WTC11 (cell line): ENCODE measurements at regions not wholly inside any gene's neighbourhood (a gene's known extent, or its start where the extent isn't known, plus 50 kb on each side); places are given as distances from the start of the nearest gene placed in this dataset.

ENCODE experiments used
- ATAC-seq: fragments of 200-7000 bp; cut with Tn5 transposase; 2 replicates; pipeline ENCODE4 v1.10.0; 2021; ENCODE audit warnings: mild to moderate bottlenecking, moderate library complexity
- CTCF ChIA-PET: fragments of 300-600 bp; sonication (Branson Sonifier 250); formaldehyde crosslinking; loops from one replicate; lab custom pipeline; 2021; ENCODE audit warnings: antibody characterized with exemption; lab: Charles Lee
- POLR2A ChIA-PET: fragments of 350-600 bp; sonication (Branson Sonifier 250); formaldehyde crosslinking; loops from one replicate; lab custom pipeline; 2021; ENCODE audit warnings: antibody characterized with exemption; lab: Charles Lee
- DNase-seq: peaks from one replicate; pipeline ENCODE4 v3.0.0; 2021; ENCODE audit warnings: low spot score
- H3K27ac Mint-ChIP-seq: 2 replicates; pipeline ENCODE4 v1.8.0; 2021; ENCODE audit warnings: mixed read lengths
- H3K27me3 Mint-ChIP-seq: 2 replicates; pipeline ENCODE4 v1.8.0; 2021; ENCODE audit warnings: low read depth, mild to moderate bottlenecking, moderate library complexity, mixed read lengths
- H3K36me3 Mint-ChIP-seq: 2 replicates; pipeline ENCODE4 v1.8.0; 2021; ENCODE audit warnings: mixed read lengths
- H3K4me1 Mint-ChIP-seq: 2 replicates; pipeline ENCODE4 v1.8.0; 2022; ENCODE audit warnings: mixed read lengths
- H3K4me3 Mint-ChIP-seq: 2 replicates; pipeline ENCODE4 v1.8.0; 2021; ENCODE audit warnings: mild to moderate bottlenecking, moderate library complexity, mixed read lengths
- H3K9me3 Mint-ChIP-seq: 2 replicates; pipeline ENCODE4 v1.8.0; 2021; ENCODE audit warnings: mixed read lengths
- CREM ChIP-seq: sonication (generic); formaldehyde crosslinking; IDR thresholded peaks from 2 replicates; pipeline ENCODE4 v1.8.1; 2022; ENCODE audit warnings: mild to moderate bottlenecking, missing genetic modification reagents, moderate library complexity
- ELF4 ChIP-seq: sonication (generic); formaldehyde crosslinking; IDR thresholded peaks from 2 replicates; pipeline ENCODE4 v1.8.1; 2022; ENCODE audit warnings: low read depth, mild to moderate bottlenecking, moderate library complexity, missing genetic modification reagents
- EMX1 ChIP-seq: fragments of 250-450 bp; sonication (Bioruptor Pico); IDR thresholded peaks from 2 replicates; pipeline ENCODE4 v1.8.0; 2021; ENCODE audit warnings: mild to moderate bottlenecking
- NFE2L1 ChIP-seq: sonication (generic); formaldehyde crosslinking; IDR thresholded peaks from 2 replicates; pipeline ENCODE4 v1.8.1; 2023; ENCODE audit warnings: missing genetic modification reagents
- NR1H2 ChIP-seq: sonication (generic); formaldehyde crosslinking; IDR thresholded peaks from 2 replicates; pipeline ENCODE4 v1.9.0; 2021; ENCODE audit warnings: mild to moderate bottlenecking, moderate library complexity, missing genetic modification reagents
- NR2C2 ChIP-seq: sonication (generic); formaldehyde crosslinking; IDR thresholded peaks from 2 replicates; pipeline ENCODE4 v1.8.0; 2022; ENCODE audit warnings: mild to moderate bottlenecking, missing genetic modification reagents
- ZNF423 ChIP-seq: fragments of 250-450 bp; sonication (Bioruptor Pico); IDR thresholded peaks from 2 replicates; pipeline ENCODE4 v2.1.2; 2022; ENCODE audit warnings: mild to moderate bottlenecking, moderate library complexity
- TF ChIP-seq, protein P1 (sequence below): sonication (generic); formaldehyde crosslinking; IDR thresholded peaks from 2 replicates; pipeline ENCODE4 v1.8.1; 2023; ENCODE audit warnings: mild to moderate bottlenecking, moderate library complexity, missing genetic modification reagents
- TF ChIP-seq, protein P2 (sequence below): fragments of 250-450 bp; sonication (Bioruptor Pico); IDR thresholded peaks from 2 replicates; pipeline ENCODE4 v1.9.0; 2021; ENCODE audit warnings: mild to moderate bottlenecking
- TF ChIP-seq, protein P3 (sequence below): sonication (generic); formaldehyde crosslinking; IDR thresholded peaks from 2 replicates; pipeline ENCODE4 v1.8.1; 2023; ENCODE audit warnings: mild to moderate bottlenecking, missing genetic modification reagents, moderate library complexity
- TF ChIP-seq, protein P4 (sequence below): sonication (generic); formaldehyde crosslinking; IDR thresholded peaks from 2 replicates; pipeline ENCODE4 v1.8.0; 2022; ENCODE audit warnings: mild to moderate bottlenecking, missing genetic modification reagents
- TF ChIP-seq, protein P5 (sequence below): sonication (generic); formaldehyde crosslinking; IDR thresholded peaks from 2 replicates; pipeline ENCODE4 v1.8.0; 2023; ENCODE audit warnings: missing genetic modification reagents, mild to moderate bottlenecking, borderline replicate concordance
- TF ChIP-seq, protein P6 (sequence below): sonication (generic); formaldehyde crosslinking; IDR thresholded peaks from 2 replicates; pipeline ENCODE4 v1.8.1; 2022; ENCODE audit warnings: missing genetic modification reagents, borderline replicate concordance
- TF ChIP-seq, protein P7 (sequence below): sonication (generic); formaldehyde crosslinking; conservative IDR thresholded peaks from 2 replicates; pipeline ENCODE4 v1.8.1; 2022; ENCODE audit warnings: mild to moderate bottlenecking, missing genetic modification reagents

DNA sequence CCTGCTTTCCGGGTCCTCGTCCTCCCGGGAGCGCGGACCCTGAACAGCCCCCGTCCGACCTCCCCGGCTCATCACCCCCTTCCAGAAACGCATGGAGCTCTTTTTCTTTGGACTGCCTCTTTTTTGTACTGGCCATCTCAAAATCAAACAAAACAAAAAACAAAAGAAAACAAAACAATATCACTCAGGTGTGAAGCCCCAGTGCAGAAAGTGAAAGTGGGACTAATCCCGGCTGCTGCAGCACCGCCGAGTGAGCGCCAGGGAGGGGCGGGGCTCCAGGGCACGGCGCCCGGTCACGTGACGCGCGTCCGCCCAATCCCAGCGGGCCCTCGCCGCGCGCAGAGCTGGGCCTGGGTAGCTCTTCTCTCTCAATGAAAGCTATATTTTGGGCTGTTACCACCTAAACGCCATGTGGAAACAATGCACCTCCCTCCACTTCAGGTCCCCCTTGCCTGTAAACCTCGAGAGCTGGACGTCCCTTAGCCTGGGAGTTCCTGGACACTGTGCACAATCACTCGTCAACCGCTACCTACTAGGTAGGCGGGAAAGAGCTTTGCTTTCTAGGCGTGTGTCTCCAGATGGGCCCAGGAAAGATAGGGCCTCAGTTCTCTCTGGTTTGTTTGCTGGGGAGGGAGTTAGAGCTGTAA is 93.7 kb upstream of the PRDM1 start (continued):
- TF ChIP-seq, protein P1, sequence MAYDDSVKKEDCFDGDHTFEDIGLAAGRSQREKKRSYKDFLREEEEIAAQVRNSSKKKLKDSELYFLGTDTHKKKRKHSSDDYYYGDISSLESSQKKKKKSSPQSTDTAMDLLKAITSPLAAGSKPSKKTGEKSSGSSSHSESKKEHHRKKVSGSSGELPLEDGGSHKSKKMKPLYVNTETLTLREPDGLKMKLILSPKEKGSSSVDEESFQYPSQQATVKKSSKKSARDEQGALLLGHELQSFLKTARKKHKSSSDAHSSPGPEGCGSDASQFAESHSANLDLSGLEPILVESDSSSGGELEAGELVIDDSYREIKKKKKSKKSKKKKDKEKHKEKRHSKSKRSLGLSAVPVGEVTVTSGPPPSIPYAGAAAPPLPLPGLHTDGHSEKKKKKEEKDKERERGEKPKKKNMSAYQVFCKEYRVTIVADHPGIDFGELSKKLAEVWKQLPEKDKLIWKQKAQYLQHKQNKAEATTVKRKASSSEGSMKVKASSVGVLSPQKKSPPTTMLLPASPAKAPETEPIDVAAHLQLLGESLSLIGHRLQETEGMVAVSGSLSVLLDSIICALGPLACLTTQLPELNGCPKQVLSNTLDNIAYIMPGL (CRISPR knock-in tag), result 0 out of 2 replicates have a peak, but pooled peaks have one; percentile 22
- TF ChIP-seq NR2C2 (CRISPR knock-in tag), result no peak
- TF ChIP-seq, protein P2, sequence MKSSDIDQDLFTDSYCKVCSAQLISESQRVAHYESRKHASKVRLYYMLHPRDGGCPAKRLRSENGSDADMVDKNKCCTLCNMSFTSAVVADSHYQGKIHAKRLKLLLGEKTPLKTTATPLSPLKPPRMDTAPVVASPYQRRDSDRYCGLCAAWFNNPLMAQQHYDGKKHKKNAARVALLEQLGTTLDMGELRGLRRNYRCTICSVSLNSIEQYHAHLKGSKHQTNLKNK (CRISPR knock-in tag), result no peak
- TF ChIP-seq, protein P3, sequence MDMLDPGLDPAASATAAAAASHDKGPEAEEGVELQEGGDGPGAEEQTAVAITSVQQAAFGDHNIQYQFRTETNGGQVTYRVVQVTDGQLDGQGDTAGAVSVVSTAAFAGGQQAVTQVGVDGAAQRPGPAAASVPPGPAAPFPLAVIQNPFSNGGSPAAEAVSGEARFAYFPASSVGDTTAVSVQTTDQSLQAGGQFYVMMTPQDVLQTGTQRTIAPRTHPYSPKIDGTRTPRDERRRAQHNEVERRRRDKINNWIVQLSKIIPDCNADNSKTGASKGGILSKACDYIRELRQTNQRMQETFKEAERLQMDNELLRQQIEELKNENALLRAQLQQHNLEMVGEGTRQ, result peak; percentile 97
- TF ChIP-seq, protein P4, sequence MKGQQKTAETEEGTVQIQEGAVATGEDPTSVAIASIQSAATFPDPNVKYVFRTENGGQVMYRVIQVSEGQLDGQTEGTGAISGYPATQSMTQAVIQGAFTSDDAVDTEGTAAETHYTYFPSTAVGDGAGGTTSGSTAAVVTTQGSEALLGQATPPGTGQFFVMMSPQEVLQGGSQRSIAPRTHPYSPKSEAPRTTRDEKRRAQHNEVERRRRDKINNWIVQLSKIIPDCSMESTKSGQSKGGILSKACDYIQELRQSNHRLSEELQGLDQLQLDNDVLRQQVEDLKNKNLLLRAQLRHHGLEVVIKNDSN (CRISPR knock-in tag), result peak; percentile 97
- no peak for TF ChIP-seq ZNF423 (CRISPR knock-in tag)
- TF ChIP-seq CREM, result no peak; the same call in 1 of the 2 replicates
- TF ChIP-seq, protein P5, sequence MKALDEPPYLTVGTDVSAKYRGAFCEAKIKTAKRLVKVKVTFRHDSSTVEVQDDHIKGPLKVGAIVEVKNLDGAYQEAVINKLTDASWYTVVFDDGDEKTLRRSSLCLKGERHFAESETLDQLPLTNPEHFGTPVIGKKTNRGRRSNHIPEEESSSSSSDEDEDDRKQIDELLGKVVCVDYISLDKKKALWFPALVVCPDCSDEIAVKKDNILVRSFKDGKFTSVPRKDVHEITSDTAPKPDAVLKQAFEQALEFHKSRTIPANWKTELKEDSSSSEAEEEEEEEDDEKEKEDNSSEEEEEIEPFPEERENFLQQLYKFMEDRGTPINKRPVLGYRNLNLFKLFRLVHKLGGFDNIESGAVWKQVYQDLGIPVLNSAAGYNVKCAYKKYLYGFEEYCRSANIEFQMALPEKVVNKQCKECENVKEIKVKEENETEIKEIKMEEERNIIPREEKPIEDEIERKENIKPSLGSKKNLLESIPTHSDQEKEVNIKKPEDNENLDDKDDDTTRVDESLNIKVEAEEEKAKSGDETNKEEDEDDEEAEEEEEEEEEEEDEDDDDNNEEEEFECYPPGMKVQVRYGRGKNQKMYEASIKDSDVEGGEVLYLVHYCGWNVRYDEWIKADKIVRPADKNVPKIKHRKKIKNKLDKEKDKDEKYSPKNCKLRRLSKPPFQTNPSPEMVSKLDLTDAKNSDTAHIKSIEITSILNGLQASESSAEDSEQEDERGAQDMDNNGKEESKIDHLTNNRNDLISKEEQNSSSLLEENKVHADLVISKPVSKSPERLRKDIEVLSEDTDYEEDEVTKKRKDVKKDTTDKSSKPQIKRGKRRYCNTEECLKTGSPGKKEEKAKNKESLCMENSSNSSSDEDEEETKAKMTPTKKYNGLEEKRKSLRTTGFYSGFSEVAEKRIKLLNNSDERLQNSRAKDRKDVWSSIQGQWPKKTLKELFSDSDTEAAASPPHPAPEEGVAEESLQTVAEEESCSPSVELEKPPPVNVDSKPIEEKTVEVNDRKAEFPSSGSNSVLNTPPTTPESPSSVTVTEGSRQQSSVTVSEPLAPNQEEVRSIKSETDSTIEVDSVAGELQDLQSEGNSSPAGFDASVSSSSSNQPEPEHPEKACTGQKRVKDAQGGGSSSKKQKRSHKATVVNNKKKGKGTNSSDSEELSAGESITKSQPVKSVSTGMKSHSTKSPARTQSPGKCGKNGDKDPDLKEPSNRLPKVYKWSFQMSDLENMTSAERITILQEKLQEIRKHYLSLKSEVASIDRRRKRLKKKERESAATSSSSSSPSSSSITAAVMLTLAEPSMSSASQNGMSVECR (CRISPR knock-in tag), result 0 out of 2 replicates have a peak, but pooled peaks have one; percentile 14
- no peak for TF ChIP-seq NR1H2 (CRISPR knock-in tag)
- no peak for TF ChIP-seq EMX1 (CRISPR knock-in tag)

DNA sequence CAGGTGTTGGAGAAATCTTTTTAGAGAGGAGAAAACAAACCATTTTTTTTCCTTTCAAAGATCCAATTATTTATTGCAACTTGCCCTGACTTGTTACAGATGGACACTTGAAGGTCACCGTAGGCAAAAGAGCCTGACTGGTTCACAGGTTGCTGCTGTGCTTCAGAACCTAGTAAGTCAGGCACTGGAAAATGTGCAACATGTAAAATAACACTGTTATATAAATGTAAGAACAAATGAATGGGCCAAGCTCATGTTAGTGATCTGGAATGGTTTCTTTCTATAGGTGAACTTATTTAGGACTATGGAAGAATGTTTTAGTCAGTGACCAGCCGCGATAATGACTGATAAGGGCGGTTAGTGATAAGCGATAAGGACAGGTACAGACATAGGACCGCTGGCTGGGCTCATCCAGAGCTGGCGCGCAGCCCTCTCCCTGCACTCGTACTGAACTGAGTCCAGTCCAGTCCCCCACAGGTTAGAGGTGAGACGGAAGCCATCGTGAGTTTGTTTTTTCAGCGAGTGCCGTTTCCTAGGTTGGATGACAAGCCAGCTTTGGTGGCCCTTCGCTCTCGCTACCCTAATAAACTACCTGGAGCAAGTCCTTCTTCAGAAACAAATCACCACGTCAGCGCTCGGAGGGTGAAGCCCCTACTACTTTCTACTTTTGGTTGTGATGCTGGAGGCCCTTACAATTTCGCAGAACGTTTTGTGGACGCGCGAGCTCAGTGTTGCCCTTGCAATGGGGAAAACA is 94.4 kb upstream of the PRDM1 start:
- peaks cover 100% of the 10 kb centered on the region for H3K27me3 Mint-ChIP-seq
- ATAC-seq (peak; percentile 6), DNase-seq (peak; percentile 22)
- TF ChIP-seq, protein P6, sequence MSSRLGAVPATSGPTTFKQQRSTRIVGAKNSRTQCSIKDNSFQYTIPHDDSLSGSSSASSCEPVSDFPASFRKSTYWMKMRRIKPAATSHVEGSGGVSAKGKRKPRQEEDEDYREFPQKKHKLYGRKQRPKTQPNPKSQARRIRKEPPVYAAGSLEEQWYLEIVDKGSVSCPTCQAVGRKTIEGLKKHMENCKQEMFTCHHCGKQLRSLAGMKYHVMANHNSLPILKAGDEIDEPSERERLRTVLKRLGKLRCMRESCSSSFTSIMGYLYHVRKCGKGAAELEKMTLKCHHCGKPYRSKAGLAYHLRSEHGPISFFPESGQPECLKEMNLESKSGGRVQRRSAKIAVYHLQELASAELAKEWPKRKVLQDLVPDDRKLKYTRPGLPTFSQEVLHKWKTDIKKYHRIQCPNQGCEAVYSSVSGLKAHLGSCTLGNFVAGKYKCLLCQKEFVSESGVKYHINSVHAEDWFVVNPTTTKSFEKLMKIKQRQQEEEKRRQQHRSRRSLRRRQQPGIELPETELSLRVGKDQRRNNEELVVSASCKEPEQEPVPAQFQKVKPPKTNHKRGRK (CRISPR knock-in tag), result no peak
- TF ChIP-seq, protein P5 (CRISPR knock-in tag), result 0 out of 2 replicates have a peak, but pooled peaks have one; percentile 31
- no peak for TF ChIP-seq NFE2L1 (CRISPR knock-in tag)
- TF ChIP-seq ELF4 (CRISPR knock-in tag), result no peak
- TF ChIP-seq, protein P7, sequence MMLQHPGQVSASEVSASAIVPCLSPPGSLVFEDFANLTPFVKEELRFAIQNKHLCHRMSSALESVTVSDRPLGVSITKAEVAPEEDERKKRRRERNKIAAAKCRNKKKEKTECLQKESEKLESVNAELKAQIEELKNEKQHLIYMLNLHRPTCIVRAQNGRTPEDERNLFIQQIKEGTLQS, result no peak
- TF ChIP-seq, all 79 proteins: peak for 1
- ChIA-PET CTCF (interaction anchor here (2.2 to 4.7 kb wide), 4 partner anchors 10 to 232 kb away, joined by 4 to 26 read pairs (median 13); partner anchors contain the start of gene PRDM1), POLR2A (interaction anchor here (0.9 kb wide), 1 partner anchor 26 kb away, joined by 3 read pairs; no protein-coding TSS in a partner anchor)
- Mint-ChIP-seq H3K36me3 (no peaks in the 10 kb centered on the region), H3K27ac (no peak overlapping the region), H3K4me1 (peaks cover 39% of the 10 kb centered on the region), H3K4me3 (peak overlapping the region; percentile 84), H3K9me3 (no peaks in the 10 kb centered on the region)
